Dendritic cell treated with granulocyte-macrophage colony-stimulating factor and Interleukin-4, amounts not matched to agents 40 ng/mL and 50 ng/mL, for 4 days (primary cell): ENCODE measurements at regions not wholly inside any gene's neighbourhood (a gene's known extent, or its start where the extent isn't known, plus 50 kb on each side); places are given as distances from the start of the nearest gene placed in this dataset.

Experiments used
- H3K27ac Mint-ChIP-seq: one replicate; pipeline ENCODE4 v1.8.0; 2022; ENCODE audit warnings: mild to moderate bottlenecking, mixed read lengths
- H3K27me3 Mint-ChIP-seq: one replicate; pipeline ENCODE4 v1.8.0; 2022; ENCODE audit warnings: mild to moderate bottlenecking, mixed read lengths
- H3K36me3 Mint-ChIP-seq: one replicate; pipeline ENCODE4 v1.8.0; 2022; ENCODE audit warnings: low read depth, mixed read lengths
- H3K4me1 Mint-ChIP-seq: one replicate; pipeline ENCODE4 v1.8.0; 2022; ENCODE audit warnings: low read depth, mixed read lengths
- H3K4me3 Mint-ChIP-seq: one replicate; pipeline ENCODE4 v1.8.0; 2022; ENCODE audit warnings: mild to moderate bottlenecking, moderate library complexity, mixed read lengths
- H3K9me3 Mint-ChIP-seq: one replicate; pipeline ENCODE4 v1.8.0; 2022; ENCODE audit warnings: mixed read lengths
- intact Hi-C: fragments of 100-400 bp; cut with micrococcal nuclease; formaldehyde crosslinking; loops from one replicate; pipeline ENCODE4 v1.15.0; 2022

- Mint-ChIP-seq H3K4me1 (no peaks in the 10 kb centered on the region), H3K4me3 (no peak overlapping the region), H3K27me3 (peaks cover 9% of the 10 kb centered on the region), H3K9me3 (no peaks in the 10 kb centered on the region), H3K27ac (no peak overlapping the region), H3K36me3 (no peaks in the 10 kb centered on the region)
- intact Hi-C loops, result no loop called here
Observed at GRCh38 chr22:49365191-49365837, 462.4 kb downstream of the BRD1 start.

DNA sequence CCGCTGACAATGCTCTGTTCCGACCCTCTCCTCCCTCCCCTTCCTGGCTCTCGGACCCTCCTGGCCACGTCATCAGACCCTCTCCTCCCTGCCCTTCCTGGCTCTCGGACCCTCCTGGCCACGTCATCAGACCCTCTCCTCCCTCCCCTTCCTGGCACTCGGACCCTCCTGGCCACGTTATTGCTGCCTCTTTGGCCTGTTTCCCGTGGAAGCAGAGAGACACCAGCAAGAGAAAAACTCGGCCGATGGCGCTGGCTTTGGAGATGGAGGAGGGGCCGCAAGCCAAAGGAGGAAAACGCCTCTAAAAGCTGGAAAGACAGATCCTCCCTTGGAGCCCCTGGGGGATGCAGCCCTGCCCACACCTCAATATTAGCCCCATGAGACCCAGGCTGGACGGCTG, 463.3 kb downstream of the BRD1 start:
- Mint-ChIP-seq H3K36me3 (no peaks in the 10 kb centered on the region), H3K4me1 (no peaks in the 10 kb centered on the region), H3K27ac (no peak overlapping the region), H3K4me3 (no peak overlapping the region), H3K9me3 (no peaks in the 10 kb centered on the region), H3K27me3 (peaks cover 11% of the 10 kb centered on the region)
- intact Hi-C loops, result no loop called here

DNA sequence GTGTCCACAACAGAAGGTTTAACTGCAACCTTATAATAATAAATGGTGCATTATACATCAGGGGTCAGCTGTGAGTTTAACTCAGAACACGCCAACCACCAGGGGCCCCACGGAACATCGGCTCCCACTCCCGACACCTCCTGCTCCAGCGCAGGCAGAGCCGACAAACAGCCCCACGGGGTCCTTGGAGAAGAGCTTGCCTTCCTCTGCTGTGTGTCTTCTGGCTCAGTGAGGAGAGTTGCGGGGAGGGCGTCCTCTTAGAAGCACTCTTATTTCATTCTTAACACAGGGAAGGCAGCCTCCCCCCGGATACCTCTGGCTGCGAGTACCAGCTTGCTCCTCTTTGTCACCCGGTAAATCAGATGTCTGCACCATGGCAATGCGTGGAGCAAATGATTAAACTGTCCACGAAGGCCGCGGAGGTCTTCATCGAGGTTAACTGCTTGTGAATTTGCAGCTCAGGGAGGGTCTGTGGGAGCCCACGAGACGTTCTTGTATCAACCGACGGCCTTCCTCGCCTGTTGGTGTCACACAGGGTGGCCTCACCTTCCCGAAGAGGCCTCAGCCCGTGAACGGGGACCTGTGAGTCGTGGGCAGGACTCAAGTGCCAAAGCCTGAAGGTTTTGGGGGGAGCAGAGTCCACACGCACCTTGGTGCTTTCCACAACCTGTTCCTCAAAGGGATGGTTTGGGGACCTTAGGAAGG, 464.0 kb downstream of the BRD1 start:
- no peaks in the 10 kb centered on the region for H3K4me1 Mint-ChIP-seq
- no peaks in the 10 kb centered on the region for H3K9me3 Mint-ChIP-seq
- no peak overlapping the region for H3K4me3 Mint-ChIP-seq
- no peak overlapping the region for H3K27ac Mint-ChIP-seq
- peaks cover 7% of the 10 kb centered on the region for H3K27me3 Mint-ChIP-seq
- intact Hi-C loops, result no loop called here
- H3K36me3 Mint-ChIP-seq, result no peaks in the 10 kb centered on the region

DNA sequence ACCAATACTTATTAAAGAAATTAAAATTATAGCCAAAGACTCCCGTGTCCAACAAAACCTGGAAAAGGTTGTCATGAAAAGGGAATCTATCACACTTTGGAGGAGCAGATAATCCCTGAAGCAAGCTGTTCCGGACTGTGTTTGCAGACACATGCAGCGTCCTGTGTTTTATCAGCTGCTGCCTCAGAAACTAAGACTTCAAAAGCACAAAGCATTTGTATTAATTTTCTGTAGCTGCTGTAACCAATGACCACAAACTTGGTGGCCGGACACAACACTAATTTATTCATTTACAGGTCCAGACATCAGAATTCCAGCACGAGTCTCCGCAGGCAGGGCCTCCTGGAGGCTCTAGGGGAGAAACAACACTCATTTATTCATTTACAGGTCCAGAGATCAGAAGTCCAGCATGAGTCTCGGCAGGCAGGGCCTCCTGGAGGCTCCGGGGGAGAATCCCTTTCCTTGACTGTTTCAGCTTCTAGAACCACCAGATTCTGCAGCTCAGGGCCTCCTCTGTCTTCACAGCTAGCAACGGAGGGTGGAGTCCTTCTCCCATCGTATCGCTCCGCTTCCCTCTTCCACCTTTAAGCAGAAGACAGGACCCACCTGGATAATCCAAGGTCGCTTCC, 465.3 kb downstream of the BRD1 start:
- peaks cover 7% of the 10 kb centered on the region for H3K27me3 Mint-ChIP-seq
- no peaks in the 10 kb centered on the region for H3K4me1 Mint-ChIP-seq
- no peak overlapping the region for H3K4me3 Mint-ChIP-seq
- H3K36me3 Mint-ChIP-seq, result no peaks in the 10 kb centered on the region
- H3K27ac Mint-ChIP-seq, result no peak overlapping the region
- intact Hi-C loops, result no loop called here
- H3K9me3 Mint-ChIP-seq, result no peaks in the 10 kb centered on the region

DNA sequence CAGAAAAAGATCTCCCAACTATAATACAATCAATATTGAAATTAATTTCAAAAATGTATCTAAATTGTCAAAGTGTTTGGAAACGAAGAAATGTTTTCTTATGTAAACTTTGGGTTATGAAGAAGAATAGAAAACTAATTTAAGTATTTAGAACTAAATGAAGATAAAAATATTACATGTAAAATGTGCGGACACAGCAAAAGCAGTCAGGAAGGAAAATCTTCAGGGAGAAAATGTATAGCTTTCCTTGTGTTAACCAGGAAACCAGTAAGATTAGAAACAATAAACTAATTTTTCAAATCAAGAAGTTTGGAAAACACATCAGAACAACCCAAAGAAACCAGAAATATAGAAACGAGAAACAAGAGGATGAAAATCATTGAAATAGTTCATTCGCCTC, 466.5 kb downstream of the BRD1 start:
- intact Hi-C loops, result no loop called here
- H3K4me3 Mint-ChIP-seq, result no peak overlapping the region
- no peaks in the 10 kb centered on the region for H3K9me3 Mint-ChIP-seq

DNA sequence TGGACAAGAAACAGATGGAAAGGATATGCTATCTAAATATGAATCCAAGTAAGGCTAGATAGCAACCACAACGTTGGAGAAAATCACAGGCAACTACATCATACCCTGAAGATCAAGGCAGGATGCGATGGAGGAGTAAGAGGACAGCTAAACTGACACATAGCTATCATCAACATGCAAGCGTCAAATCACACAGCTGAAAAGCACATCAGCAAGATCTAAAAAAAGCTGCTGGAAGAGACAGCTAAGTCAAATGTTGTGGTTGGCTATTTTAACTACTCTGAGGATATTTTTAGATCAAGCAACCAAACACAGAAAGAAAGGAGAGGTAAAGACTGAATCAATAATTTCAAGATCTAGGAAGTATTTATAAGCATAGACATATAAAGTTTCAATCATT, 466.9 kb downstream of the BRD1 start:
- Mint-ChIP-seq H3K9me3 (no peaks in the 10 kb centered on the region), H3K4me1 (no peaks in the 10 kb centered on the region), H3K27ac (no peak overlapping the region), H3K36me3 (no peaks in the 10 kb centered on the region), H3K27me3 (peaks cover 7% of the 10 kb centered on the region), H3K4me3 (no peak overlapping the region)
- intact Hi-C loops, result no loop called here

More for the DNA sequence above, 466.5 kb downstream of the BRD1 start:
- no peak overlapping the region for H3K27ac Mint-ChIP-seq
- no peaks in the 10 kb centered on the region for H3K4me1 Mint-ChIP-seq
- H3K36me3 Mint-ChIP-seq, result no peaks in the 10 kb centered on the region
- H3K27me3 Mint-ChIP-seq, result peaks cover 7% of the 10 kb centered on the region

GRCh38 chr22:49359076-49359475, 468.6 kb downstream of the BRD1 start:
- no peaks in the 10 kb centered on the region for H3K9me3 Mint-ChIP-seq
- no peaks in the 10 kb centered on the region for H3K36me3 Mint-ChIP-seq
- no peak overlapping the region for H3K27ac Mint-ChIP-seq
- peaks cover 12% of the 10 kb centered on the region for H3K27me3 Mint-ChIP-seq
- intact Hi-C loops, result no loop called here
- H3K4me1 Mint-ChIP-seq, result no peaks in the 10 kb centered on the region
- no peak overlapping the region for H3K4me3 Mint-ChIP-seq

- H3K27ac Mint-ChIP-seq, result no peak overlapping the region
Observed at GRCh38 chr22:49357661-49358440, 469.8 kb downstream of the BRD1 start.

GRCh38 chr22:49356428-49356827, 471.2 kb downstream of the BRD1 start:
- Mint-ChIP-seq H3K27ac (no peak overlapping the region), H3K9me3 (no peaks in the 10 kb centered on the region), H3K4me3 (no peak overlapping the region), H3K27me3 (peaks cover 10% of the 10 kb centered on the region), H3K36me3 (no peaks in the 10 kb centered on the region), H3K4me1 (no peaks in the 10 kb centered on the region)
- intact Hi-C loops, result no loop called here

More at GRCh38 chr22:49357661-49358440, 469.8 kb downstream of the BRD1 start:
- H3K9me3 Mint-ChIP-seq, result no peaks in the 10 kb centered on the region
- intact Hi-C loops, result no loop called here
- H3K4me3 Mint-ChIP-seq, result no peak overlapping the region
- no peaks in the 10 kb centered on the region for H3K4me1 Mint-ChIP-seq
- peaks cover 12% of the 10 kb centered on the region for H3K27me3 Mint-ChIP-seq
- H3K36me3 Mint-ChIP-seq, result no peaks in the 10 kb centered on the region

GRCh38 chr22:49355211-49355920, 472.3 kb downstream of the BRD1 start:
- Mint-ChIP-seq H3K27me3 (peaks cover 9% of the 10 kb centered on the region), H3K27ac (no peak overlapping the region), H3K4me3 (no peak overlapping the region), H3K36me3 (no peaks in the 10 kb centered on the region), H3K9me3 (no peaks in the 10 kb centered on the region), H3K4me1 (no peaks in the 10 kb centered on the region)
- intact Hi-C loops, result no loop called here

DNA sequence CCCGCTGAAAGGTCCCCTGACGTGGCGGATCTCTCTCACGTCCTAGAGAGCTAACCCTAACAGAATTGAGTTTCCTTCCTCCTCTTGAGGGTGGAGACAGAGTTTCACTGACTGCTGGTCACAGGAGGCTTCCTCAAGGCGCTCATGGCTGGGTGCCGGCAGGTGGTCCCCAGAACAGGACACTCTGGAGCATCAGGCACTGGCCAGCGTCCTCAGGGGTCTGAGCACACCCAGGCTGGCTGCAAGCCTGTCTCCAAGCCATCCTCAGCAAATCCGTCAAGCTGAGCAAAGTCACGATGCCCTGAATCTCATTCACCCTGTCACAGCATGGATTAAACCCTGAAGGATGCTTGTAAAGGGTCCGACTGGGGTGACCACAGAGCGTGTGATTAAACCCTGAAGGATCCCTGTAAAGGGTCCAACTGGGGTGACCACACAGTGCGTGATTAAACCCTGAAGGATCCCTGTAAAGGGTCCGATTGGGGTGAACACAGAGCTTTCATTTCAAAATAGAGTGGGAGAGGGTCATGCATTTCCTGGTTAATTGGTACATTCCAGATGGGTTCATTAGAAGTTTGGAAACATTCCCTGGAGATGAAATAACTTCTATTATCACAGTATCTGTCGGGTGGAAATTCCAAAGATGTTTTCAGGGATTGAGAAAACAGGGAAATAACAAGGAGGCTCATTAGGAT, 473.0 kb downstream of the BRD1 start:
- Mint-ChIP-seq H3K4me1 (no peaks in the 10 kb centered on the region), H3K36me3 (no peaks in the 10 kb centered on the region), H3K4me3 (no peak overlapping the region), H3K9me3 (no peaks in the 10 kb centered on the region), H3K27ac (no peak overlapping the region), H3K27me3 (peaks cover 8% of the 10 kb centered on the region)
- intact Hi-C loops, result no loop called here

- Mint-ChIP-seq H3K9me3 (no peaks in the 10 kb centered on the region), H3K4me3 (no peak overlapping the region), H3K4me1 (no peaks in the 10 kb centered on the region), H3K36me3 (no peaks in the 10 kb centered on the region), H3K27ac (no peak overlapping the region), H3K27me3 (peaks cover 4% of the 10 kb centered on the region)
- intact Hi-C loops, result no loop called here
Observed at GRCh38 chr22:49353235-49353634, 474.4 kb downstream of the BRD1 start.
